ENCODE measurements at regions not wholly inside any gene's neighbourhood (a gene's known extent, or its start where the extent isn't known, plus 50 kb on each side); places are given as distances from the start of the nearest gene placed in this dataset.

DNA sequence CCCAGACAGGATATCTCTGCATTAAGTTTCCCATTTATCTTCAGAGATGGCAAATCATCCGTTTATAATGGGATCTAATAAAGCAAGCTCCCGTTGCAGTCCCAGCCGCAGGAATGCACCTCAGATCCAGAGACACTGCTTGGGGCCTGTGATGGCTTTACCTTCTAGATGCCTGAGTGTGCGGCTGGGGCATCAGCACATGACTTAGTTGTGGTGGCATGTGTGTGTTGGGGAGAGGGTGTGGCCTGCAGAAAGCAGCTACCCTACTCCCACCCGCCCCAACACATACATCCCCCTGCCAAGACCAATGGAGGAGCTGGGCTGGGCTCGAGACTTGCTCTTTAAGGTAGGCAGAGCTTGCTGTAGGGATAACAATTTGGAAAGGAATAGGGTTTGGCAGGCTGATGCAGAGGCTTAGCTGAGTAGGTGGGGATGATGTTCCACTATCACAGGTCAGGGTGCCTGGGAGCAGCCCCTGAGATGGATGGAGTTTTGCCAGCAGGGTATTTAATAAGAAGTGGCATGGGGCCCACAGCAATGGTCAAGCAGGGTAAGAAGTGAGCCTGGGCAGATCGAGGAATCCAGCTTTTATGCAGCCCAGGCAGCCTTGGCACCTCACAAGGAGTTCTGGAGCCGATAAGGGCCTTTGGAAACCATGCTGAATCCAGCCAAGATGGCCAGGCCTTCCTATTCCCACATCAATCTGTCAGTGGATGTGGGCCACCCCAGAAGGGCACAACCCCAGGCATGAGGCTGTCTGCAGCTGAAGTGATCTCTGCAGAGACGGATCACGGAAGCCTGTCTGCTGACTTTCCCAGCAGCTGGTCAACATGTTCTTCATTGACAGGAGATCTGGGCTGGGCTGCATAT is 601.3 kb downstream of the BUD13 start:
- no peaks in the 10 kb centered on the region for H3K36me3 ChIP-seq (ENCODE audit: control insufficient read depth in 2 of 3, insufficient read depth in 3 of 3, low read length in 3 of 3)
- FAIRE-seq (no peak), DNase-seq (peak in 2 of 5 donors; percentile 6 to 22)
- H3K9ac ChIP-seq (ENCODE audit: low read length in 3 of 3), result no peak overlapping the region
- H3K27me3 ChIP-seq (ENCODE audit: control insufficient read depth, insufficient read depth, low read length), result no peaks in the 10 kb centered on the region
- intact Hi-C loops (cut with DNase I), result no loop called here
- H3K4me3 ChIP-seq (ENCODE audit: low read length in 3 of 3), result no peak overlapping the region
- TF ChIP-seq, protein P1, sequence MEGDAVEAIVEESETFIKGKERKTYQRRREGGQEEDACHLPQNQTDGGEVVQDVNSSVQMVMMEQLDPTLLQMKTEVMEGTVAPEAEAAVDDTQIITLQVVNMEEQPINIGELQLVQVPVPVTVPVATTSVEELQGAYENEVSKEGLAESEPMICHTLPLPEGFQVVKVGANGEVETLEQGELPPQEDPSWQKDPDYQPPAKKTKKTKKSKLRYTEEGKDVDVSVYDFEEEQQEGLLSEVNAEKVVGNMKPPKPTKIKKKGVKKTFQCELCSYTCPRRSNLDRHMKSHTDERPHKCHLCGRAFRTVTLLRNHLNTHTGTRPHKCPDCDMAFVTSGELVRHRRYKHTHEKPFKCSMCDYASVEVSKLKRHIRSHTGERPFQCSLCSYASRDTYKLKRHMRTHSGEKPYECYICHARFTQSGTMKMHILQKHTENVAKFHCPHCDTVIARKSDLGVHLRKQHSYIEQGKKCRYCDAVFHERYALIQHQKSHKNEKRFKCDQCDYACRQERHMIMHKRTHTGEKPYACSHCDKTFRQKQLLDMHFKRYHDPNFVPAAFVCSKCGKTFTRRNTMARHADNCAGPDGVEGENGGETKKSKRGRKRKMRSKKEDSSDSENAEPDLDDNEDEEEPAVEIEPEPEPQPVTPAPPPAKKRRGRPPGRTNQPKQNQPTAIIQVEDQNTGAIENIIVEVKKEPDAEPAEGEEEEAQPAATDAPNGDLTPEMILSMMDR (IDR thresholded peaks at IDR 0.05; ENCODE audit: borderline replicate concordance, extremely low read depth, insufficient read depth), result no peak
- no peaks in the 10 kb centered on the region for H3K9me3 ChIP-seq (ENCODE audit: control insufficient read depth in 2 of 3, insufficient read depth in 1 of 3, low read length in 3 of 3)
- no peak overlapping the region for H3K27ac ChIP-seq (ENCODE audit: low read depth in 2 of 2, low read length in 2 of 2)
- no peaks in the 10 kb centered on the region for H3K4me1 ChIP-seq (ENCODE audit: control insufficient read depth in 2 of 3, insufficient read depth in 2 of 3, low read depth in 1 of 3, low read length in 3 of 3)

DNA sequence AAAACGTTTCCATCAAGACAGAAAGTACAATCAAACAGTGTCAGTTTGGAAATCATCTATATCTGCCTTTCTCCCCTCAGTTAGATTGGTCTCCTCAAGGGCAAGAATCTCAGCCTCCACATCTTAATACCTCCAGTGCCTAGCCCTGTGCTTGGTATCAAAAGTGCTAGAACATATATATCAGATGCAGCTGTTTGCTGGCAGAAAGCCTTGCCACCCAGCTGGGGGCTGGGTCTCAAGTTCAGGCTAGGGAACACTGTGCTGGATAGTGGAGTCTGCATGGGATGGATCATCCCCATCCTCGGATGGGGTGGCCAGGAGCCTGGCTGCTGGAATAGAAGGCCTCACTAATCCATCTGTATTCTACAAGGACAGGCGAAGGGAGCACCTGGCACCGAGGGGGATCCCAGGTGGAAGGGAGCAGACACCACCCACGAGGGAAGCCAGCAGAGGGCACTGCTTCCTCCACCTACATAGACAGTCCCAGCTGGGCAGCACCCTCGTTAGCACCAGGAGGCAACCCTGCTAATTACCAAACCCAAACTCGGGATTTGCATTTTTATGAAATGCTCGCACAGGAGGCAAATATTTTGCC is 602.2 kb downstream of the BUD13 start:
- intact Hi-C loops (cut with DNase I), result no loop called here
- no peaks in the 10 kb centered on the region for H3K9me3 ChIP-seq (ENCODE audit: control insufficient read depth in 2 of 3, insufficient read depth in 1 of 3, low read length in 3 of 3)
- FAIRE-seq, result no peak
- no peak overlapping the region for H3K9ac ChIP-seq (ENCODE audit: low read length in 3 of 3)
- no peaks in the 10 kb centered on the region for H3K27me3 ChIP-seq (ENCODE audit: control insufficient read depth, insufficient read depth, low read length)
- no peak overlapping the region for H3K4me3 ChIP-seq (ENCODE audit: low read length in 3 of 3)
- TF ChIP-seq, protein P1 (IDR thresholded peaks at IDR 0.05; ENCODE audit: borderline replicate concordance, extremely low read depth, insufficient read depth), result peak; percentile 53
- DNase-seq, result peak in 2 of 5 donors; percentile 11 to 41
- no peaks in the 10 kb centered on the region for H3K4me1 ChIP-seq (ENCODE audit: control insufficient read depth in 2 of 3, insufficient read depth in 2 of 3, low read depth in 1 of 3, low read length in 3 of 3)
- H3K36me3 ChIP-seq (ENCODE audit: control insufficient read depth in 2 of 3, insufficient read depth in 3 of 3, low read length in 3 of 3), result no peaks in the 10 kb centered on the region
- no peak overlapping the region for H3K27ac ChIP-seq (ENCODE audit: low read depth in 2 of 2, low read length in 2 of 2)

DNA sequence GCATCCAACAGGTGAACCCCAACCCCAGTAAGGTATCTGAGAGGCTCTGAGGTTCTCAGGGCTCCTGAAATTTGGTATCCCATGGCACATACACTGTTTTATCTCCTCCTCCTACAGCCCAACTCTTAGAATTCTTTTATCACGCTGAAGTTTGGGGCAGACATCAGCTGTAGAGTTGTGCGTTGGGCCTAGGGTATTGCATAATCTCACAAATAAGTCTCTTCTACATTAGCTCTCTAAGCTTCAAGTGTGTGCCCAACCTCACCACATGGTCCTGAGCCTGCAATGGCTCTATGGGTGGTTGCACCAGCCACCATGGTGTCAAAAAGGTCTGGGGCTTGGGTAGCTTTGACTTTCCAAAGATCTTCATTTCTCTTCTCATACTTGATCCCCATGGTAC is 603.0 kb downstream of the BUD13 start:
- intact Hi-C loops (cut with DNase I), result no loop called here
- Histone ChIP-seq H3K27ac (ENCODE audit: low read depth in 2 of 2, low read length in 2 of 2) (no peak overlapping the region), H3K36me3 (ENCODE audit: control insufficient read depth in 2 of 3, insufficient read depth in 3 of 3, low read length in 3 of 3) (no peaks in the 10 kb centered on the region), H3K27me3 (ENCODE audit: control insufficient read depth, insufficient read depth, low read length) (no peaks in the 10 kb centered on the region), H3K9ac (ENCODE audit: low read length in 3 of 3) (no peak overlapping the region), H3K9me3 (ENCODE audit: control insufficient read depth in 2 of 3, insufficient read depth in 1 of 3, low read length in 3 of 3) (no peaks in the 10 kb centered on the region), H3K4me1 (ENCODE audit: control insufficient read depth in 2 of 3, insufficient read depth in 2 of 3, low read depth in 1 of 3, low read length in 3 of 3) (no peaks in the 10 kb centered on the region), H3K4me3 (ENCODE audit: low read length in 3 of 3) (no peak overlapping the region)
- FAIRE-seq (no peak), DNase-seq (peak in 2 of 5 donors; percentile 2 to 9)
- TF ChIP-seq, protein P1 (IDR thresholded peaks at IDR 0.05; ENCODE audit: borderline replicate concordance, extremely low read depth, insufficient read depth), result no peak
